GM18858 (cell line): ENCODE measurements at regions not wholly inside any gene's neighbourhood (a gene's known extent, or its start where the extent isn't known, plus 50 kb on each side); places are given as distances from the start of the nearest gene placed in this dataset.
"Not testable (repeated sequence)": the region's sequence is repeated elsewhere in the genome, so short reads cannot be mapped to it uniquely, and the experiment has no call there.

Source experiments
- ATAC-seq: cut with Tn5 transposase; IDR thresholded peaks from one replicate; pipeline ENCODE4 v1.9.1; 2021; ENCODE audit not compliant: unreplicated experiment

GRCh38 chr6:90676516-90677300 lies 89.8 kb upstream of the MAP3K7 start:
- no peak for ATAC-seq

- not testable (repeated sequence) for ATAC-seq
These were observed 88.2 kb upstream of the MAP3K7 start for GRCh38 chr6:90675107-90675506.

GRCh38 chr6:90674077-90674476 lies 87.2 kb upstream of the MAP3K7 start:
- not testable (repeated sequence) for ATAC-seq

GRCh38 chr6:90669846-90670245 lies 83.0 kb upstream of the MAP3K7 start:
- no peak for ATAC-seq

- ATAC-seq, result no peak
These were observed 82.5 kb upstream of the MAP3K7 start for GRCh38 chr6:90669420-90669819.

GRCh38 chr6:90668141-90668540 lies 81.3 kb upstream of the MAP3K7 start:
- ATAC-seq, result no peak

GRCh38 chr6:90663873-90664272 lies 77.0 kb upstream of the MAP3K7 start:
- no peak for ATAC-seq

- no peak for ATAC-seq
These were observed 76.2 kb upstream of the MAP3K7 start for GRCh38 chr6:90663106-90663505.

- ATAC-seq, result no peak
These were observed 74.1 kb upstream of the MAP3K7 start for GRCh38 chr6:90660931-90661330.

GRCh38 chr6:90658497-90658896 lies 71.6 kb upstream of the MAP3K7 start:
- no peak for ATAC-seq

GRCh38 chr6:90656325-90656724 lies 69.5 kb upstream of the MAP3K7 start:
- ATAC-seq, result no peak

GRCh38 chr6:90654806-90655205 lies 67.9 kb upstream of the MAP3K7 start:
- no peak for ATAC-seq

GRCh38 chr6:90654166-90654565 lies 67.3 kb upstream of the MAP3K7 start:
- ATAC-seq, result no peak

- no peak for ATAC-seq
These were observed 66.9 kb upstream of the MAP3K7 start for GRCh38 chr6:90653750-90654149.

- no peak for ATAC-seq
These were observed 63.4 kb upstream of the MAP3K7 start for GRCh38 chr6:90650041-90650940.

GRCh38 chr6:90648873-90649272 lies 62.0 kb upstream of the MAP3K7 start:
- no peak for ATAC-seq

- no peak for ATAC-seq
These were observed 60.1 kb upstream of the MAP3K7 start for GRCh38 chr6:90646940-90647339.

- ATAC-seq, result no peak
These were observed 58.8 kb upstream of the MAP3K7 start for GRCh38 chr6:90645634-90646033.

GRCh38 chr6:90644492-90644891 lies 57.6 kb upstream of the MAP3K7 start:
- ATAC-seq, result no peak

GRCh38 chr6:90643381-90643780 lies 56.5 kb upstream of the MAP3K7 start:
- ATAC-seq, result no peak

- ATAC-seq, result no peak
These were observed 50.4 kb upstream of the MAP3K7 start for GRCh38 chr6:90637320-90637719.
